G401 (cell line): ENCODE measurements at regions not wholly inside any gene's neighbourhood (a gene's known extent, or its start where the extent isn't known, plus 50 kb on each side); places are given as distances from the start of the nearest gene placed in this dataset.
A peak's percentile ranks its signal among the peaks of the same experiment; 100 is the strongest.
"Not testable (repeated sequence)": the region's sequence is repeated elsewhere in the genome, so short reads cannot be mapped to it uniquely, and the experiment has no call there.

Experiments
- DNase-seq: peaks from one replicate; pipeline ENCODE4 v3.0.0-alpha.2; 2015; ENCODE audit warnings: low spot score
- in situ Hi-C: cut with HindIII; loops from 2 replicates; pipeline ENCODE4 v1.10.0; 2016; ENCODE audit warnings: low sequenced_read_pairs, mixed read lengths

GRCh38 chr1:221863635-221864034, 121.7 kb upstream of the DUSP10 start:
- in situ Hi-C loops, result no loop called here

GRCh38 chr1:221862971-221863370, 121.1 kb upstream of the DUSP10 start:
- DNase-seq, result no peak
- in situ Hi-C loops, result no loop called here

More at GRCh38 chr1:221863635-221864034, 121.7 kb upstream of the DUSP10 start:
- DNase-seq, result no peak

- peak; percentile 1 for DNase-seq
- in situ Hi-C loops, result no loop called here
Observed at GRCh38 chr1:221858818-221859611, 117.1 kb upstream of the DUSP10 start.

GRCh38 chr1:221857094-221857444, 115.2 kb upstream of the DUSP10 start:
- in situ Hi-C loops, DNase-seq: not testable (repeated sequence)

- in situ Hi-C loops, result no loop called here
- DNase-seq, result no peak
Observed at GRCh38 chr1:221856228-221857093, 114.6 kb upstream of the DUSP10 start.

- in situ Hi-C loops, result no loop called here
- DNase-seq, result no peak
Observed at GRCh38 chr1:221855156-221855555, 113.3 kb upstream of the DUSP10 start.

GRCh38 chr1:221851336-221851735, 109.4 kb upstream of the DUSP10 start:
- DNase-seq, result no peak
- in situ Hi-C loops, result no loop called here

- DNase-seq, result no peak
- in situ Hi-C loops, result no loop called here
Observed at GRCh38 chr1:221850470-221851187, 108.7 kb upstream of the DUSP10 start.

- DNase-seq, result no peak
- in situ Hi-C loops, result no loop called here
Observed at GRCh38 chr1:221849897-221850296, 108.0 kb upstream of the DUSP10 start.

GRCh38 chr1:221849110-221849509, 107.2 kb upstream of the DUSP10 start:
- no peak for DNase-seq
- in situ Hi-C loops, result no loop called here

GRCh38 chr1:221847676-221848075, 105.8 kb upstream of the DUSP10 start:
- in situ Hi-C loops, result no loop called here

GRCh38 chr1:221845650-221846371, 103.9 kb upstream of the DUSP10 start:
- DNase-seq, result peak; percentile 14
- in situ Hi-C loops, result no loop called here

More at GRCh38 chr1:221847676-221848075, 105.8 kb upstream of the DUSP10 start:
- DNase-seq, result no peak

- in situ Hi-C loops, result no loop called here
- DNase-seq, result no peak
Observed at GRCh38 chr1:221841983-221842335, 100.1 kb upstream of the DUSP10 start.

GRCh38 chr1:221841251-221841982, 99.5 kb upstream of the DUSP10 start:
- in situ Hi-C loops, result no loop called here
- no peak for DNase-seq

GRCh38 chr1:221840511-221841243, 98.8 kb upstream of the DUSP10 start:
- no peak for DNase-seq
- in situ Hi-C loops, result no loop called here

- in situ Hi-C loops, result no loop called here
- DNase-seq, result no peak
Observed at GRCh38 chr1:221839782-221840395, 98.0 kb upstream of the DUSP10 start.

- in situ Hi-C loops, result no loop called here
- DNase-seq, result no peak
Observed at GRCh38 chr1:221839321-221839720, 97.4 kb upstream of the DUSP10 start.

GRCh38 chr1:221837896-221838295, 96.0 kb upstream of the DUSP10 start:
- no peak for DNase-seq
- in situ Hi-C loops, result no loop called here
